HEK293T (cell line): ENCODE measurements at regions not wholly inside any gene's neighbourhood (a gene's known extent, or its start where the extent isn't known, plus 50 kb on each side); places are given as distances from the start of the nearest gene placed in this dataset.

Source experiments
- CTCF ChIA-PET: fragments of 350-600 bp; formaldehyde crosslinking; extraction: SDS; loops from one replicate; lab custom pipeline; 2021; ENCODE audit warnings: antibody characterized with exemption, inconsistent platforms; lab: Yijun Ruan, JAX
- POLR2A ChIA-PET: fragments of 350-600 bp; formaldehyde crosslinking; extraction: SDS; loops from one replicate; lab custom pipeline; 2020; ENCODE audit warnings: antibody characterized with exemption, inconsistent platforms; lab: Yijun Ruan, JAX
- DNase-seq: peaks from one replicate; pipeline ENCODE4 v3.0.0; 2012; ENCODE audit warnings: mixed read lengths; ENCODE audit errors: extremely low spot score
- ARNT ChIP-seq: fragments of 450-650 bp; IDR thresholded peaks from 2 replicates; pipeline ENCODE4 v1.6.1; 2017; ENCODE audit warnings: mild to moderate bottlenecking
- BHLHE40 ChIP-seq: fragments of 450-650 bp; IDR thresholded peaks from 2 replicates; pipeline ENCODE4 v1.6.1; 2016; ENCODE audit warnings: mild to moderate bottlenecking, moderate library complexity, borderline replicate concordance
- CTBP1 ChIP-seq: fragments of 450-650 bp; IDR thresholded peaks from 2 replicates; pipeline ENCODE4 v1.6.1; 2016; ENCODE audit warnings: borderline replicate concordance
- ELF4 ChIP-seq: fragments of 450-650 bp; IDR thresholded peaks from 2 replicates; pipeline ENCODE4 v1.6.1; 2017; ENCODE audit warnings: antibody characterized with exemption
- FOXA1 ChIP-seq: fragments of 450-650 bp; IDR thresholded peaks from 2 replicates; pipeline ENCODE4 v1.6.1; 2016; ENCODE audit warnings: mild to moderate bottlenecking
- FOXK2 ChIP-seq: fragments of 450-650 bp; IDR thresholded peaks from 2 replicates; pipeline ENCODE4 v1.6.1; 2016; ENCODE audit warnings: mild to moderate bottlenecking
- FOXM1 ChIP-seq: fragments of 450-650 bp; IDR thresholded peaks from 2 replicates; pipeline ENCODE4 v1.6.1; 2017; ENCODE audit warnings: mild to moderate bottlenecking, borderline replicate concordance
- HDGF ChIP-seq: fragments of 450-650 bp; IDR thresholded peaks from 2 replicates; pipeline ENCODE4 v1.6.1; 2017; ENCODE audit warnings: antibody characterized with exemption, borderline replicate concordance
- L3MBTL2 ChIP-seq: fragments of 450-650 bp; conservative IDR thresholded peaks from 2 replicates; pipeline ENCODE4 v1.6.1; 2016; ENCODE audit warnings: mild to moderate bottlenecking
- LEF1 ChIP-seq: fragments of 450-650 bp; IDR thresholded peaks from 2 replicates; pipeline ENCODE4 v1.6.1; 2017; ENCODE audit warnings: mild to moderate bottlenecking, borderline replicate concordance
- NFRKB ChIP-seq: fragments of 450-650 bp; IDR thresholded peaks from 2 replicates; pipeline ENCODE4 v1.6.1; 2016; ENCODE audit warnings: mild to moderate bottlenecking, moderate library complexity
- PKNOX1 ChIP-seq: fragments of 450-650 bp; IDR thresholded peaks from 2 replicates; pipeline ENCODE4 v1.6.1; 2016
- SP1 ChIP-seq: fragments of 450-650 bp; IDR thresholded peaks from 2 replicates; pipeline ENCODE4 v1.6.1; 2017
- SUZ12 ChIP-seq: fragments of 450-650 bp; IDR thresholded peaks from 2 replicates; pipeline ENCODE4 v1.6.1; 2016; ENCODE audit warnings: mild to moderate bottlenecking
- TARDBP ChIP-seq: fragments of 450-650 bp; IDR thresholded peaks from 2 replicates; pipeline ENCODE4 v1.6.1; 2016
- ZNF384 ChIP-seq: fragments of 450-650 bp; IDR thresholded peaks from 2 replicates; pipeline ENCODE4 v1.6.1; 2016

GRCh38 chr7:96770758-96771157, 61.1 kb upstream of the SEM1 start:
- no peak for DNase-seq
- TF ChIP-seq L3MBTL2 (no peak), SUZ12 (no peak), HDGF (no peak), ELF4 (no peak), CTBP1 (no peak), LEF1 (no peak), SP1 (no peak), FOXK2 (no peak), FOXM1 (no peak), NFRKB (no peak), FOXA1 (no peak), BHLHE40 (no peak), ARNT (no peak), PKNOX1 (no peak), ZNF384 (no peak), TARDBP (no peak)
- POLR2A ChIA-PET, result no interaction called here

GRCh38 chr7:96772139-96772694, 62.6 kb upstream of the SEM1 start:
- DNase-seq, result no peak
- no peak for TF ChIP-seq FOXA1
- TF ChIP-seq SP1, result no peak
- no peak for TF ChIP-seq FOXM1
- TF ChIP-seq NFRKB, result no peak
- no peak for TF ChIP-seq ZNF384
- TF ChIP-seq BHLHE40, result no peak
- ChIA-PET CTCF (no interaction called here), POLR2A (no interaction called here)

More at GRCh38 chr7:96770758-96771157, 61.1 kb upstream of the SEM1 start:
- CTCF ChIA-PET, result no interaction called here

GRCh38 chr7:96773483-96773882, 63.8 kb upstream of the SEM1 start:
- DNase-seq, result no peak
- POLR2A ChIA-PET, result no interaction called here
- CTCF ChIA-PET, result no interaction called here
- no peak for TF ChIP-seq FOXK2
- TF ChIP-seq NFRKB, result no peak
- no peak for TF ChIP-seq SP1
- TF ChIP-seq BHLHE40, result no peak
- TF ChIP-seq ARNT, result no peak
- TF ChIP-seq HDGF, result no peak
- no peak for TF ChIP-seq FOXA1
- TF ChIP-seq LEF1, result no peak
- TF ChIP-seq TARDBP, result no peak
- TF ChIP-seq L3MBTL2, result no peak
- no peak for TF ChIP-seq SUZ12
- TF ChIP-seq CTBP1, result no peak
- no peak for TF ChIP-seq ZNF384
- no peak for TF ChIP-seq FOXM1
- no peak for TF ChIP-seq PKNOX1
- TF ChIP-seq ELF4, result no peak

GRCh38 chr7:96774358-96774757, 64.7 kb upstream of the SEM1 start:
- ChIA-PET POLR2A (no interaction called here), CTCF (no interaction called here)
- DNase-seq, result no peak
- TF ChIP-seq ELF4 (no peak), L3MBTL2 (no peak), BHLHE40 (no peak), TARDBP (no peak), ARNT (no peak), NFRKB (no peak), SP1 (no peak), CTBP1 (no peak), FOXA1 (no peak), FOXK2 (no peak), HDGF (no peak), PKNOX1 (no peak), LEF1 (no peak), FOXM1 (no peak), SUZ12 (no peak), ZNF384 (no peak)

GRCh38 chr7:96775046-96775445, 65.4 kb upstream of the SEM1 start:
- ChIA-PET POLR2A (no interaction called here), CTCF (no interaction called here)
- TF ChIP-seq ZNF384 (no peak), NFRKB (no peak), SP1 (no peak), FOXA1 (no peak), CTBP1 (no peak), SUZ12 (no peak), PKNOX1 (no peak), TARDBP (no peak), ARNT (no peak), BHLHE40 (no peak), LEF1 (no peak)
- no peak for DNase-seq
